SH-SY5Y (cell line): ENCODE measurements at regions not wholly inside any gene's neighbourhood (a gene's known extent, or its start where the extent isn't known, plus 50 kb on each side); places are given as distances from the start of the nearest gene placed in this dataset.

Experiments
- GATA2 ChIP-seq: IDR thresholded peaks from 2 replicates; pipeline ENCODE4 v1.6.1; 2011; ENCODE audit warnings: mild to moderate bottlenecking, low read depth, low read length
- GATA3 ChIP-seq: IDR thresholded peaks from 2 replicates; pipeline ENCODE4 v1.6.1; 2011; ENCODE audit warnings: low read depth, mild to moderate bottlenecking, low read length, moderate library complexity

- no peak for TF ChIP-seq GATA3
- no peak for TF ChIP-seq GATA2
Observed at GRCh38 chr1:189253601-189254350, 1223.9 kb downstream of the BRINP3 start.

DNA sequence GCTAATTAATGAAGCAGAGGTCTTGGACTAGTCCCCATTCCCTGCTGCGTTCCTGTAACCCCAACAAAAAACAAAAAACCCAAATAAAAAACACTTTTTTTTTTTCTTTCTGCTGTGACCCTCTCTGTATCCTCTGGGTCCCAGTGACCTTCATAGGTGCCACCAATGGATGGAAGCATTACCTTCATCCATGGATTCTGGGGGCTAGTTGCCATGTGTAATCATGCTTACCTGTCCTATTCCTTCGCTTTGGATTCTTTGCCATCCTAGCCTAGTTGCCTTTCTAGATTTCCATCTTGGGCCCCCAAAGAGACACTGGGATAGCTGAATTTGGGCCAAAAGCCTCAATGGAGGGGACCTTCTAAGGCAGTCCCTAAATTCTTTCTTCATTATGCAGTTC is 1208.7 kb downstream of the BRINP3 start:
- TF ChIP-seq GATA2, result no peak
- no peak for TF ChIP-seq GATA3

GRCh38 chr1:189274267-189274666 is 1203.4 kb downstream of the BRINP3 start:
- TF ChIP-seq GATA2, result no peak
- TF ChIP-seq GATA3, result no peak

GRCh38 chr1:189275796-189276195 is 1201.9 kb downstream of the BRINP3 start:
- no peak for TF ChIP-seq GATA3
- TF ChIP-seq GATA2, result no peak

DNA sequence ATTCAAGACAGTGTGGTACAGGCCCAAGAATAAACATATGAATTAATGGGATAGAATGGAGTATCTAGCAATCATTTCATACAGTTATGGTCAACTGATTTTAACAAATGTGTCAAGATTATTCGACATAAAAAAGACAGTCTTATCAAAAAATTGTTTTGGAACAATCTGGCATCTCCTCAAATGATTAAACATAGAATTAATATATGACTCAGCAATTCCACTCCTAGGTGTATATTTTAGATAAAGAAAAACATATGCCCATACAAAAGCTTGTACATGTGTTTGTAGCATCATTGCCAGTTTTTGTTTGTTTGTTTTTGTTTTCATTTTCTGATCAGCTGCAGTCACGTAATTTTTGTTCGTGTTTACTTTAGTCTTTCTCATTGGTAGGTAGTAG is 1188.3 kb downstream of the BRINP3 start:
- no peak for TF ChIP-seq GATA3
- TF ChIP-seq GATA2, result no peak

DNA sequence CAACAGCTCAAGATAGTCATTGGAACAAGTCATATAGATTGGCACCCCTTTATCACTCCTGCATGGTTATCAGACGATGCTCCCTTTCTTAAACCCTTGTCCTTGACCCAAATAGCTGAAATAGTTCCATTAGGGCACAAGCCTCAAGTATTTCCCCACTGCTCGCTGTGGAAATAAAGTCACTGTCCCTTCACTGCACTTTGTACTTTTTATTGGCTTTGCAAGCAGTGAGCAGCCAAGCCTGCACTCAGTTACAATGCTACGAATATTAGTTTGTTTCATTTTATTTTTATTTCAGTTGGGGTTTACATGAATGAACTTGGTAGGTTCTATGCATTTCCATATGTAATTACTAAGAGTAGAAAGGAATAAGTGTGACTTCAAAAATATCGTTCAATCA is 1176.4 kb downstream of the BRINP3 start:
- TF ChIP-seq GATA2, result no peak
- TF ChIP-seq GATA3, result no peak

DNA sequence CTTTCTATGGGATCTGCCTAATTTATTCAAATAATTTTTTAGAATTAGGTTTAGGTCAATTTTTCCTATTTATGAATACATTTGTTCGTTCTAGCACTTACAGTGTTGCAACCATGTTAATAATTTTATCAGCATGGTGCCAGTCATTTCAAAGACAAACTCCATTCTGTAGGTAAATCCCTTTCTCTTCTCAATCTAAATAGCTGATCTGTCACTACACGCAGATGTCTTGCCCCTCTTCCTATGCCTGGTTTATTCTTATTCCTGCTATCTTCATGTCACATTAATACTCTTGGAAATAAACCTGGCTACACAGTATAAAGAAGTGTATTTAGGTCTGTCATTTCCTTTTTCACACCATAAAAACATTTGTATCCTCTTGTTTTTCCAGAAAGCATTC is 1172.4 kb downstream of the BRINP3 start:
- TF ChIP-seq GATA2, result no peak
- no peak for TF ChIP-seq GATA3

DNA sequence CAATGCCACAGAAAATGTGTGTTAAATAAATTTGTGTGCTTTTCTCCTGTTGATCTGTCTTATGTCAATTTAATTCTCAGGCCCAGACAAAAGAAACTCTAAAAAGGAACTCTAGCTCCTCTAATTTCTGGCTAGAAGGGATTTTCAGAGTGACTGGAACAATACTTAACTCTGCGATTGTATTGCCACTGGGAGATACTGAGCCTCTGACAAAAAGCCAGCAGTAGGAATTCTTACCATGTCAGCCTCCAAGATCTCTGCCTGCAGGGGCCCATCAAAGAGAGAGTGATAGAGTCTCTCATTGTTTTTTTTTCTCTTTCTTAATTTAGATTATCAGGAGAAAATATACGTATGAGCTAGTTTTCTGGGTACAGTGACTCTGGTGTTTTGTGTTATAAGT is 1165.7 kb downstream of the BRINP3 start:
- TF ChIP-seq GATA3, result no peak
- TF ChIP-seq GATA2, result no peak

GRCh38 chr1:189312499-189312898 is 1165.2 kb downstream of the BRINP3 start:
- TF ChIP-seq GATA2 (no peak), GATA3 (no peak)

DNA sequence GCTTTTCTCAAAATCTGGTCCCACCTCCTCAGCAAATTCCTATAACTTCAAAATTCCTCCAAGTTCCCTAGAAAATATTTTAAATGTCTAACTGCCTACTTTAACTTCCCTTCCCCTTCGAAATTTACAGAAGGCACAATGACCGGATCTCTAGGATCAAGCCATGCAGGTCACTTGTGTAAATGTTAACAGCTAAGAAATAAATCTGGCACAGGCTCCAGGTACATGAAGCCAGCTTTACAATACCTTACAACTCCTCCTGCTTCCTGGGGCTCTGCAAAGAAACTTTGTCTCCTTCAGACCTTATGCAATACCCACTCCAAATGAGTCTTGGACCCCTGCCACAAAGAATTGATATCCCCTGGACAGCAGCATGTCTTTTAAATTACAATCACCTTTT is 1164.2 kb downstream of the BRINP3 start:
- TF ChIP-seq GATA2, result no peak
- TF ChIP-seq GATA3, result no peak

GRCh38 chr1:189315035-189315901 is 1162.4 kb downstream of the BRINP3 start:
- TF ChIP-seq GATA3, result no peak
- TF ChIP-seq GATA2, result no peak

DNA sequence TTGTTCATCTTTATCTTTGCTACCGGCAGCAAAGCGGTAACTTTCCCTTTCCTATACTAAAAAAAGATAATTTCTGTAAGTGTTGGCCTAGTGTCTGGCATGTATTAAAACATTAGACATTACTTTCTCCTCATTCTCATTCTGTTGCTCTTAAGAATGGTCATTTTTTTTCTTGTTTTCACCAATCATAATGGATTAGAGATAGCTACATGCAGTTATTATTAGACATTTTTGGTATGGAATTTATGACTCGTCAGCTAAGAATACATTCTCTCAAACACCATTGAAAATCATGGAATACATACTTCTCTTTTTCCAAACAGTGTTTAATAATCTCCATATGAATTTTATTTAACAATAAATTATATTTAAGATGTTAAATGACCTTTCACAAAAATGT is 1154.6 kb downstream of the BRINP3 start:
- TF ChIP-seq GATA3 (no peak), GATA2 (no peak)

DNA sequence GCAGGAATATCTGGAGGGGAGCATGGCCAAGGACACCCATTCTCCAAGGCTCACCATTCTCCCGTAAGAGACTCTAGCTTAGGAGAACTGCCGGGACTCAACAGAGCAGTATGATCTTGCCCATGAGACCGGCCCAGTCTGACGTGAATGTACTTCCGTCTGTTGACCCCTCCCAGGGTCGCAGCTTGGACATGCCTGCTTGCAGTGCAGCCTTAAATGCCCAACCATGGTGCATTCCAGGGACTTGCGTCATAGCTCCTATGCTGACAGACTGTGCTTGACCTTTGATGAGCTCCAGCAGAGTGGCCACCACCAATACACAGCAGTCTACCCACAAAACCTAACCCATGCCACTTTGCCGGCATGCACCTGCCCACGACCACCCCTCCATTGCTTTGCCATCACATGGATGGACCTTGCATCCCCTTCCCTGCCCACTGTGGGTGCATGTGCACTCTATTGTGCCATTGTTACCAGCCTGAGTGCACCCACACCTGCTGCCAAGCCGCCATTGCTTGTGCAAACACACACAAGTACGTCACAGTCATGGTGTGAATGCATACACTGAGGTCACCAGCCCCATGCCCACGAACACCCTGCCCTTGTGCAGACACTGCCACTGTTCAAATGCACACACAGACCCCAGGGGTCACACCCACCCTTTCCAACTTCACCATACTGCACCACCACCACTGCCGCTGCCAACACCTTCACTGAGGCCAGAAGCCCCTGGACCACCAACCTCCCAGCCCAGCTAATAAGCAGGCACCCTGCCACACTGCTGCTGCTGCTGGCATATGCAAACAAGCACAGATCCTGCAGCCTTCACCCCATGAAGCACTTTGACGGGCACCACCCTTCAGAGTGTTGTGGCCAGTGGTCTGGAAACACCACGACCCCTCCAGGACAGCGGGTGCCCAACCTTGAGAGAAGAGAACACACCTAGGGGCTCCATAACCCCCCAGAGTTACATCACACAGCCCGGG is 1141.3 kb downstream of the BRINP3 start:
- no peak for TF ChIP-seq GATA3
- TF ChIP-seq GATA2, result no peak

- TF ChIP-seq GATA2 (no peak), GATA3 (no peak)
Observed at GRCh38 chr1:189349607-189350006, 1128.1 kb downstream of the BRINP3 start.
